ENCODE measurements at regions not wholly inside any gene's neighbourhood (a gene's known extent, or its start where the extent isn't known, plus 50 kb on each side); places are given as distances from the start of the nearest gene placed in this dataset.

DNA sequence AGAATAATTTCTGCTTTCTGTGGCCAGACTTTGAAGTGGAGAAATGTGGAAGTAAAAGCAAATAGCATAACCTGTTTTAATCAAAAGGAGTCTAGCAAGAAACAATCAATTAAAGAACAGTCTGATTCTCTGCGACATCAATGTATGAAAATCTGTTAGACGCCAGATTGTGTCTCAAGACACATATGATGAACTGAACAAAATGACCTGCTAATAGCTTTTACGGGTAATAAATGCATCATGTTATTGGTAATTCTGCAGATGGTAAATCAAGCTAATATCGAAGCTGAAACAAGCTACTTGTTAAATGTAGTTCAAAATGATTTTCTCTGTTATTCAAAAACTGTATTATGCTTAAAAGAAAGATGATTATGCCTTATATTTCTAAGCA, 208.5 kb upstream of the FIGN start:
- H3K9me1 ChIP-seq (replicated peaks; ENCODE audit: control insufficient read depth, extremely low read depth, insufficient read depth, low read length): no peaks in the 10 kb centered on the region
- no peaks in the 10 kb centered on the region for H3K4me1 ChIP-seq (ENCODE audit: control insufficient read depth, extremely low read depth, insufficient read depth, low read length)
- no peak overlapping the region for H3K9ac ChIP-seq (replicated peaks; ENCODE audit: extremely low read depth, insufficient read depth, low read length)
- H3K79me2 ChIP-seq (ENCODE audit: control insufficient read depth, insufficient read depth, low read length): no peaks in the 10 kb centered on the region
- ChIA-PET CTCF (interaction anchor here (1.4 kb wide), 1 partner anchor 9 kb away, joined by 4 read pairs; no protein-coding TSS in a partner anchor), POLR2A (no interaction called here)
- intact Hi-C loops (cut with micrococcal nuclease): no loop called here
- no peak overlapping the region for H3K27ac ChIP-seq (ENCODE audit: insufficient read depth, low read depth, low read length)
- TF ChIP-seq GATA2 (IDR thresholded peaks at IDR 0.05; ENCODE audit: insufficient read depth, insufficient read length, low read depth, low read length): no peak
- DNase-seq (ENCODE audit: low read depth, low spot score): no peak
- H4K20me1 ChIP-seq (replicated peaks; ENCODE audit: control insufficient read depth, extremely low read depth, insufficient read depth, low read length): no peaks in the 10 kb centered on the region
- H3K4me2 ChIP-seq (ENCODE audit: insufficient read depth, low read length): no peak overlapping the region
- FAIRE-seq: no peak
- dilution Hi-C loops (cut with MboI; ENCODE audit: extremely low pct_ligation_motif_present, low sequenced_read_pairs): no loop called here
- H3K4me3 ChIP-seq (replicated peaks in 1 of 3; ENCODE audit: insufficient read depth in 1 of 3, low read depth in 1 of 3, low read length in 3 of 3): no peak overlapping the region
- H2AFZ ChIP-seq (ENCODE audit: low read depth, low read length): no peak overlapping the region
- BruUV-seq (replicated peaks): no TSS peak
- H3K9me3 ChIP-seq (replicated peaks; ENCODE audit: control insufficient read depth, insufficient read depth, low read length): no peaks in the 10 kb centered on the region
- H3K27me3 ChIP-seq (ENCODE audit: control insufficient read depth in 2 of 2, insufficient read depth in 2 of 2, low read length in 2 of 2): peaks cover 0 to 3% of the 10 kb centered on the region in 2 experiments
- H3K36me3 ChIP-seq (ENCODE audit: control insufficient read depth in 2 of 2, extremely low read depth in 1 of 2, insufficient read depth in 2 of 2, low read length in 2 of 2): no peaks in the 10 kb centered on the region

- Histone ChIP-seq H4K20me1 (replicated peaks; ENCODE audit: control insufficient read depth, extremely low read depth, insufficient read depth, low read length) (no peaks in the 10 kb centered on the region), H3K27me3 (ENCODE audit: control insufficient read depth in 2 of 2, insufficient read depth in 2 of 2, low read length in 2 of 2) (peaks cover 0 to 3% of the 10 kb centered on the region in 2 experiments), H3K9me3 (replicated peaks; ENCODE audit: control insufficient read depth, insufficient read depth, low read length) (no peaks in the 10 kb centered on the region), H2AFZ (ENCODE audit: low read depth, low read length) (no peak overlapping the region), H3K9me1 (replicated peaks; ENCODE audit: control insufficient read depth, extremely low read depth, insufficient read depth, low read length) (no peaks in the 10 kb centered on the region), H3K4me2 (ENCODE audit: insufficient read depth, low read length) (no peak overlapping the region), H3K79me2 (ENCODE audit: control insufficient read depth, insufficient read depth, low read length) (no peaks in the 10 kb centered on the region), H3K27ac (ENCODE audit: insufficient read depth, low read depth, low read length) (no peak overlapping the region), H3K36me3 (ENCODE audit: control insufficient read depth in 2 of 2, extremely low read depth in 1 of 2, insufficient read depth in 2 of 2, low read length in 2 of 2) (no peaks in the 10 kb centered on the region), H3K4me3 (replicated peaks in 1 of 3; ENCODE audit: insufficient read depth in 1 of 3, low read depth in 1 of 3, low read length in 3 of 3) (no peak overlapping the region), H3K4me1 (ENCODE audit: control insufficient read depth, extremely low read depth, insufficient read depth, low read length) (no peaks in the 10 kb centered on the region), H3K9ac (replicated peaks; ENCODE audit: extremely low read depth, insufficient read depth, low read length) (no peak overlapping the region)
- dilution Hi-C loops (cut with MboI; ENCODE audit: extremely low pct_ligation_motif_present, low sequenced_read_pairs) (no loop called here), intact Hi-C loops (cut with micrococcal nuclease) (no loop called here)
- DNase-seq (ENCODE audit: low read depth, low spot score) (no peak), FAIRE-seq (no peak)
- ChIA-PET CTCF (interaction anchor here (1.4 kb wide), 1 partner anchor 10 kb away, joined by 4 read pairs; no protein-coding TSS in a partner anchor), POLR2A (no interaction called here)
- BruUV-seq (replicated peaks): no TSS peak
- TF ChIP-seq GATA2 (IDR thresholded peaks at IDR 0.05; ENCODE audit: insufficient read depth, insufficient read length, low read depth, low read length): no peak
- TF ChIP-seq EZH2 (IDR thresholded peaks at IDR 0.05; ENCODE audit: borderline replicate concordance, low read depth, low read length, severe bottlenecking): no peak
- no peak for TF ChIP-seq FOS (IDR thresholded peaks at IDR 0.05; ENCODE audit: borderline replicate concordance, insufficient read depth, low read length)
- no peak for TF ChIP-seq CTCF (IDR thresholded peaks at IDR 0.05; ENCODE audit: extremely low read depth in 1 of 2, insufficient read depth in 1 of 2, low read depth in 1 of 2, low read length in 2 of 2)
- TF ChIP-seq MAX (IDR thresholded peaks at IDR 0.05; ENCODE audit: insufficient read depth, insufficient read length): no peak
- TF ChIP-seq MYC (IDR thresholded peaks at IDR 0.05; ENCODE audit: low read depth, low read length): no peak
- no peak for TF ChIP-seq JUN (IDR thresholded peaks at IDR 0.05; ENCODE audit: borderline replicate concordance, insufficient read depth, insufficient read length, low read depth)
- no peak for TF ChIP-seq POLR2AphosphoS5 (IDR thresholded peaks at IDR 0.05; ENCODE audit: insufficient read depth, low read depth, low read length)
- no peak for TF ChIP-seq POLR2A (IDR thresholded peaks at IDR 0.05; ENCODE audit: low read depth, low read length)
Measured at GRCh38 chr2:163943403-163944346, 207.9 kb upstream of the FIGN start.

All from endothelial cell of umbilical vein (primary cell).